CD4-positive, alpha-beta T cell (primary cell): ENCODE measurements at regions not wholly inside any gene's neighbourhood (a gene's known extent, or its start where the extent isn't known, plus 50 kb on each side); places are given as distances from the start of the nearest gene placed in this dataset.

ENCODE experiments used
- ATAC-seq: fragments of 200-7000 bp; cut with Tn5 transposase; one replicate; pipeline ENCODE4 v1.10.0; 2022; ENCODE audit warnings: mild to moderate bottlenecking; ENCODE audit not compliant: poor library complexity
- CTCF ChIA-PET: fragments of 350-600 bp; sonication (Branson Sonifier 250); formaldehyde crosslinking; loops from one replicate; lab custom pipeline; 2021; ENCODE audit warnings: antibody characterized with exemption, inconsistent platforms; lab: Charles Lee
- POLR2A ChIA-PET: fragments of 350-600 bp; sonication (Branson Sonifier 250); formaldehyde crosslinking; loops from one replicate; lab custom pipeline; 2021; ENCODE audit warnings: antibody characterized with exemption, inconsistent platforms; lab: Charles Lee
- DNase-seq, 14 experiments: peaks; one replicate each; pipeline ENCODE4 v3.0.0-alpha.2; 2013 to 2020; ENCODE audit warnings: mixed read lengths in 2 of 14
- H3K27ac ChIP-seq, 2 donors: one replicate each; pipeline versions ENCODE4 v1.5.1 to v1.7.0; 2013; ENCODE audit warnings: low read length in 2 of 2, low read depth in 1 of 2, mild to moderate bottlenecking in 1 of 2
- H3K27me3 ChIP-seq, 2 experiments: 1 replicate in 1 of 2; 2 replicates in 1 of 2; pipeline versions ENCODE4 v1.6.1 to v1.7.0; 2013; ENCODE audit warnings: low read length in 2 of 2, control low read depth in 1 of 2, mild to moderate bottlenecking in 1 of 2, moderate library complexity in 1 of 2; ENCODE audit not compliant: insufficient read depth in 2 of 2, control insufficient read depth in 1 of 2
- H3K36me3 ChIP-seq: one replicate; pipeline ENCODE4 v1.6.1; 2013; ENCODE audit warnings: low read length, control low read depth; ENCODE audit not compliant: insufficient read depth
- H3K4me1 ChIP-seq: one replicate; pipeline ENCODE4 v1.6.1; 2013; ENCODE audit warnings: low read length, control low read depth; ENCODE audit not compliant: insufficient read depth
- H3K4me3 ChIP-seq: one replicate; pipeline ENCODE4 v1.5.1; 2013; ENCODE audit warnings: mild to moderate bottlenecking, low read length, moderate library complexity
- H3K9me3 ChIP-seq, 2 experiments: 1 replicate in 1 of 2; 2 replicates in 1 of 2; pipeline versions ENCODE4 v1.6.1 to v1.7.0; 2013; ENCODE audit warnings: low read length in 2 of 2, mild to moderate bottlenecking in 2 of 2, control low read depth in 1 of 2, moderate library complexity in 1 of 2; ENCODE audit not compliant: control insufficient read depth in 1 of 2, insufficient read depth in 1 of 2
- H3K27ac Mint-ChIP-seq: one replicate; pipeline ENCODE4 v1.8.0; 2020; ENCODE audit warnings: mixed read lengths
- H3K27me3 Mint-ChIP-seq: one replicate; pipeline ENCODE4 v1.8.0; 2021; ENCODE audit warnings: mixed read lengths
- H3K36me3 Mint-ChIP-seq: one replicate; pipeline ENCODE4 v1.8.0; 2021; ENCODE audit warnings: low read depth, mixed read lengths
- H3K4me1 Mint-ChIP-seq: one replicate; pipeline ENCODE4 v1.8.0; 2021; ENCODE audit warnings: low read depth, mixed read lengths
- H3K4me3 Mint-ChIP-seq: one replicate; pipeline ENCODE4 v1.8.0; 2020; ENCODE audit warnings: mild to moderate bottlenecking, mixed read lengths
- H3K9me3 Mint-ChIP-seq: one replicate; pipeline ENCODE4 v1.8.0; 2020; ENCODE audit warnings: mixed read lengths
- intact Hi-C, 2 experiments: fragments of 100-400 bp; cut with DNase I in 1 of 2; cut with micrococcal nuclease in 1 of 2; formaldehyde crosslinking; loops; one replicate each; pipeline versions ENCODE4 v1.15.1 to v1.9.0; 2023 to 2025; cut with DNase I, micrococcal nuclease
- TF ChIP-seq, protein P1 (sequence below): fragments of 200-600 bp; IDR thresholded peaks from one replicate; pipeline ENCODE4 v1.8.0; 2022; ENCODE audit warnings: antibody characterized with exemption, mild to moderate bottlenecking

DNA sequence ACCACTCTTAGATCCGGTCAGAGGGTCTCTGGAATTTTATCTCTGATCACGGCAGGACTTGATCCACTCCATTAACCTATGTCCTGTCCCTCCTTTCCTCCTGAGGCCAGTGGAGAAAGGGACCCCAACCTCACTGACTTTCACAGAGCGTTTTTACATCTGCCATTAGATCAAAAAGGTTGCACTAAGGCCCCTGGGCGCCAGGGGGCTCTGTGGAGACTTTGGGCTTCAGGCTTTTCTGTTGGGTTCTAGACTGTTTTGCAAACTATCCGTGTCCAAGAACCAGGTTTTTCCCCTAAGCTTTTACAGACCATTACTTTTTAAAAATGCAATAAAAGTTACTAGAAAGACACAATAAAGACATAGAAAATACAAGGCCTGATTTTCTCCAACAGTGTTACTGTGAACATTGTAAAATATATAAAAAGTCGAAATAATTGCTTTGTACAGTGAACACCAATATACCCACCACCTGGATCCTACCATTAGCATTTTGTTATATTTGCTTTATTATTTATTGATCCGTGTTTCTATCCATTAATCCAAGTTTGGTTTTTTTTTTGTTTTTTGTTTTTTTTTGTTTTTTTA, 159.7 kb downstream of the POLR2M start:
- Mint-ChIP-seq H3K27ac (no peak overlapping the region), H3K36me3 (no peaks in the 10 kb centered on the region), H3K4me1 (no peaks in the 10 kb centered on the region), H3K27me3 (peaks cover 53% of the 10 kb centered on the region), H3K4me3 (no peak overlapping the region), H3K9me3 (no peaks in the 10 kb centered on the region)
- TF ChIP-seq, protein P1, sequence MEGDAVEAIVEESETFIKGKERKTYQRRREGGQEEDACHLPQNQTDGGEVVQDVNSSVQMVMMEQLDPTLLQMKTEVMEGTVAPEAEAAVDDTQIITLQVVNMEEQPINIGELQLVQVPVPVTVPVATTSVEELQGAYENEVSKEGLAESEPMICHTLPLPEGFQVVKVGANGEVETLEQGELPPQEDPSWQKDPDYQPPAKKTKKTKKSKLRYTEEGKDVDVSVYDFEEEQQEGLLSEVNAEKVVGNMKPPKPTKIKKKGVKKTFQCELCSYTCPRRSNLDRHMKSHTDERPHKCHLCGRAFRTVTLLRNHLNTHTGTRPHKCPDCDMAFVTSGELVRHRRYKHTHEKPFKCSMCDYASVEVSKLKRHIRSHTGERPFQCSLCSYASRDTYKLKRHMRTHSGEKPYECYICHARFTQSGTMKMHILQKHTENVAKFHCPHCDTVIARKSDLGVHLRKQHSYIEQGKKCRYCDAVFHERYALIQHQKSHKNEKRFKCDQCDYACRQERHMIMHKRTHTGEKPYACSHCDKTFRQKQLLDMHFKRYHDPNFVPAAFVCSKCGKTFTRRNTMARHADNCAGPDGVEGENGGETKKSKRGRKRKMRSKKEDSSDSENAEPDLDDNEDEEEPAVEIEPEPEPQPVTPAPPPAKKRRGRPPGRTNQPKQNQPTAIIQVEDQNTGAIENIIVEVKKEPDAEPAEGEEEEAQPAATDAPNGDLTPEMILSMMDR, result peak; percentile 68
- Histone ChIP-seq H3K27ac (no peak overlapping the region), H3K36me3 (no peaks in the 10 kb centered on the region), H3K27me3 (peaks cover 13 to 26% of the 10 kb centered on the region in 2 experiments), H3K4me3 (no peak overlapping the region), H3K4me1 (peaks cover 5% of the 10 kb centered on the region), H3K9me3 (no peaks in the 10 kb centered on the region)
- intact Hi-C loops, result loop anchor here in 1 of 2 experiments (10.0 kb wide), 2 partner anchors 1629 to 1659 kb away; no protein-coding TSS in a partner anchor
- ATAC-seq, result no peak
- CTCF ChIA-PET, result no interaction called here
- peak in 13 of 14 experiments; percentile 11 to 57 (median 27) for DNase-seq
- POLR2A ChIA-PET, result no interaction called here

DNA sequence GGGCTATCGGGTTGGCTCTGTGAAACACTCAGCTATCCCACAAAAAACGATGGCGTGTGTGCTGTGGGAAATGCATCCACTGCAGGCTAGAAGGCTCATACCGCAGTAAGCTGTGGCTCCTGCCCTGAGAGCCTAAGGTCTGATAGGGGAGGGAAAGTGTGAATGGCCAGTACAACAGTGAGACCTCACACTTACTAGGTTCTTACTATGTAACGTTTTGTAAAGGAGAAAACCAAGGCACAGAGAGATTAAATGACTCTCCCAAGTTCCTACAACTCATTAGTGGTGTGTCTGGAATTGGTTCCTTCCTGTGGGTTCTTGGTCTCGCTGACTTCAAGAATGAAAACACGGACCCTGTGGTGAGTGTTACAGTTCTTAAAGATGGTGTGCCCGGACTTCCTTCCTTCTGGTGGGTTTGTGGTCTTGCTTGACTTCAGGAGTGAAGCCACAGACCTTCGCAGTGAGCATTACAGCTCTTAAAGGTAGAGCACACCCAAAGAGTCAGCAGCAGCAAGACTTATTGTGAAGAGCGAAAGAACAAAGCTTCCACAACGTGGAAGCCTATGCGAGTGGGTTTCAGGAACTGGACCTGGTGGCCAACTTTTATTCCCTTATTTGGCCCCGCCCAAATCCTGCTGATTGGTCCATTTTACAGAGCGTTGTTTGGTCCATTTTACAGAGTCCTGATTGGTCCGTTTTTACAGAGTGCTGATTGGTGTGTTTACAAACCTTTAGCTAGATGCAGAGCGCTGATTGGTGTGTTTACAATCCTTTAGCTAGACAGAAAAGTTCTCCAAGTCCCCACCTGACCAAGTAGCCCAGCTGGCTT, 161.7 kb downstream of the POLR2M start:
- no peaks in the 10 kb centered on the region for H3K9me3 Mint-ChIP-seq
- ChIA-PET CTCF (no interaction called here), POLR2A (no interaction called here)
- intact Hi-C loops, result loop anchor here in 1 of 2 experiments (10.0 kb wide), 2 partner anchors 1627 to 1657 kb away; no protein-coding TSS in a partner anchor
- no peaks in the 10 kb centered on the region for H3K36me3 Mint-ChIP-seq
- no peaks in the 10 kb centered on the region for H3K36me3 ChIP-seq
- no peak overlapping the region for H3K27ac Mint-ChIP-seq
- TF ChIP-seq, protein P1, result no peak
- H3K9me3 ChIP-seq, result no peaks in the 10 kb centered on the region
- no peak overlapping the region for H3K4me3 ChIP-seq
- no peak for ATAC-seq
- H3K27me3 Mint-ChIP-seq, result peaks cover 72% of the 10 kb centered on the region
- H3K4me1 Mint-ChIP-seq, result no peaks in the 10 kb centered on the region
- no peak overlapping the region for H3K4me3 Mint-ChIP-seq
- peaks cover 20 to 33% of the 10 kb centered on the region in 2 experiments for H3K27me3 ChIP-seq
- peak in 2 of 14 experiments; percentile 15 for DNase-seq
- no peak overlapping the region for H3K27ac ChIP-seq
- H3K4me1 ChIP-seq, result peaks cover 5% of the 10 kb centered on the region

DNA sequence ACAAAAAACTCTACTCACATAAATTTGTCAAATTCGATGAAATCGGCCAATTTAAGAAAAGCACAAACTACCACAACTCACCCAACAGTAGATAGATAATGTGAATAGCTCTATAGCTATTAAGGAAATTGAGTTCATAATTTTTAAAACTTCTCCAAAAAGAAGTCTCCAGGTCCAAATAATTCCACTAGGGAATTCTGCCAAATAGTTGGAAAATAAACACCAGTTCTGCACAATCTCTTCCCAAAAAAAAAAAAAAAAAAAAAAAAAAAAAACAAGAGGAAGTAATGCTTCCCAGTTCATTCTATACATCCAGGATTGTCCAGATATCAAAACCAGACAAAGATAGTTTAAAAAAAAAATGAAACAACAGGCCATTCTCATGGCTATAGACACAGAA, 164.2 kb downstream of the POLR2M start:
- Histone ChIP-seq H3K9me3 (peaks cover under 1 to 13% of the 10 kb centered on the region in 2 experiments), H3K36me3 (no peaks in the 10 kb centered on the region), H3K4me1 (peaks cover 5% of the 10 kb centered on the region), H3K27me3 (peaks cover 20 to 37% of the 10 kb centered on the region in 2 experiments), H3K4me3 (no peak overlapping the region), H3K27ac (no peak overlapping the region)
- TF ChIP-seq, protein P1, result no peak
- H3K36me3 Mint-ChIP-seq, result no peaks in the 10 kb centered on the region
- H3K4me1 Mint-ChIP-seq, result no peaks in the 10 kb centered on the region
- DNase-seq (no peak), ATAC-seq (no peak)
- no peak overlapping the region for H3K27ac Mint-ChIP-seq
- H3K4me3 Mint-ChIP-seq, result no peak overlapping the region
- intact Hi-C loops, result no loop called here
- H3K9me3 Mint-ChIP-seq, result peaks cover 5% of the 10 kb centered on the region
- ChIA-PET CTCF (interaction anchor here (0.6 to 2.1 kb wide), 3 partner anchors 10 to 152 kb away, joined by 3 to 11 read pairs (median 3); no protein-coding TSS in a partner anchor), POLR2A (no interaction called here)
- peaks cover 86% of the 10 kb centered on the region for H3K27me3 Mint-ChIP-seq
